ENCODE measurements at regions not wholly inside any gene's neighbourhood (a gene's known extent, or its start where the extent isn't known, plus 50 kb on each side); places are given as distances from the start of the nearest gene placed in this dataset.
"Not testable (repeated sequence)": the region's sequence is repeated elsewhere in the genome, so short reads cannot be mapped to it uniquely, and the experiment has no call there.

DNA sequence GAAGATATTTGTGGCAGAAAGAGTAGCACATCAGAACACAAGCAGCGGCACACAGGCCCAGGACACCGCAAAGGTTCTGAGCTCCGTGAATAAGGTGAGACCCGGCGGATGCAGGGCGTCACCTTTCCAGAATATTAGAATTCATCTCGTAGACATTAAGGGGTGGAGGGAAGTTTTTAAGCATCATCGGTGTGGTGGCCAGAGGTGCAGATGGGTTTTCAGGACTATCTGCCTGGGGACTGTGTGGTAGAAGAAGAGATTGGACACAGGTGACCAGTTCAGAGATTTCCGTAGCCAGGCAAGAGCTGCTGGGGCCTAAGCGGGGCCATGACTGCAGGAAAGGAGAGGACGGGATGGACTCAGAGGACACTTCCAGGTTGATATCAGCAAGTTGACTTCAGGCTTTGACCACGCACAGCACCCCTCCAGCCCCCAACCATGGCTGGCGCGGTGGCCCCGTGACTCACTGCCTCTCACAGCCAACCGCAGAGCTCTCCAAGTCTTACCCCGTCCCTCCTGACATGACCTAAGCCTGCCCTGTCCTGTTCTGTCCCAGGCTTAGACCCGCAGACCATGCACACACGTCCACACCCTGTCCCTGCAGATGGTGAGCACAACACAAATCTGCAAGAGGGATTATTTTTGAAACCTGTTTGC is 97.2 kb downstream of the OAT start:
- ATAC-seq (replicated peaks) (no peak), DNase-seq (no peak)
- Mint-ChIP-seq H3K4me3 (no peak overlapping the region), H3K27me3 (peaks cover 29 to 45% of the 10 kb centered on the region in 2 donors), H3K4me1 (ENCODE audit: low read depth in 2 of 2) (peaks cover 0 to 2% of the 10 kb centered on the region in 2 donors), H3K9me3 (no peaks in the 10 kb centered on the region), H3K36me3 (ENCODE audit: insufficient read depth) (no peaks in the 10 kb centered on the region), H3K27ac (no peak overlapping the region)

- peaks cover 31 to 43% of the 10 kb centered on the region in 2 donors for H3K27me3 Mint-ChIP-seq
- no peaks in the 10 kb centered on the region for H3K9me3 Mint-ChIP-seq
- no peaks in the 10 kb centered on the region for H3K36me3 Mint-ChIP-seq (ENCODE audit: insufficient read depth)
- ATAC-seq (replicated peaks) (no peak), DNase-seq (no peak)
- peaks cover 0 to 2% of the 10 kb centered on the region in 2 donors for H3K4me1 Mint-ChIP-seq (ENCODE audit: low read depth in 2 of 2)
- H3K4me3 Mint-ChIP-seq = no peak overlapping the region
- H3K27ac Mint-ChIP-seq = no peak overlapping the region
Observed at GRCh38 chr10:124320778-124321432, 97.8 kb downstream of the OAT start.

DNA sequence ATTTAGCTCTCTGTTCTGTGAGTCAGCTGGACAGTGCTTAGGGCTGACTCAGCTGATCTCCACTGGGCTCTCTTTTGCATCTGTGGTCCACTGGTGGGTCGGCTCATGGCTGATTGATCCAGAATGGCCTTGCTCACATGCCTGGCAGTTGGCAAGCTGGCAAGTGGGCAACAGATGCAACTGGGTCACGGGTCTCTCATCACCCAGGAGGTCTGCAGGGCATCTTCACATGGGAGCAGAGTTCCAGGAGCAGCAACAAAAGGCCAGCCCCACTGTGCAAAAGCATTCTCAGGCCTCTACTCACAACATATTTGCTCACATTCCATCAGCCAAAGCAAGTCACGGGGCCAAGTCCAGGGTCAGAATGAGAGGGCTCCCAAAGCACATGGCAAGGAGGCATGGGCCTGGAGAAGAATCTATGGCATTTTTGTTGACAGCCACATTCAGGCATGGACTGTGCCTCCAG is 98.8 kb downstream of the OAT start:
- ATAC-seq (replicated peaks) (no peak), DNase-seq (no peak)
- Mint-ChIP-seq H3K4me3 (no peak overlapping the region), H3K27ac (no peak overlapping the region), H3K9me3 (no peaks in the 10 kb centered on the region), H3K27me3 (peaks cover 30 to 41% of the 10 kb centered on the region in 2 donors), H3K36me3 (ENCODE audit: insufficient read depth) (no peaks in the 10 kb centered on the region), H3K4me1 (ENCODE audit: low read depth in 2 of 2) (no peaks in the 10 kb centered on the region)

DNA sequence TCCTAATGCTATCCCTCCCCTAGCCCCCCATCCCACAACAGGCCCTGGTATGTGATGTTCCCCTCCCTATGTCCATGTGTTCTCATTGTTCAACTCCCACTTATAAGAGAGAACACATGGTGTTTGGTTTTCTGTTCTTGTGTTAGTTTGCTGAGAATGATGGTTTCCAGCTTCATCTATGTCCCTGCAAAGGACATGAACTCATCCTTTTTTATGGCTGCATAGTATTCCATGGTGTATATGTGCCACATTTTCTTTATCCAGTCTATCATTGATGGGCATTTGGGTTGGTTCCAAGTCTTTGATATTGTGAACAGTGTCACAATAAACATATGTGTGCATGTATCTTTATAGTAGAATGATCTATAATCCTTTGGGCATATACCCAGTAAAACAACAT is 99.2 kb downstream of the OAT start:
- H3K27me3 Mint-ChIP-seq = peaks cover 30 to 41% of the 10 kb centered on the region in 2 donors
- H3K4me3 Mint-ChIP-seq; DNase-seq; H3K27ac Mint-ChIP-seq; ATAC-seq (replicated peaks); H3K4me1 Mint-ChIP-seq (ENCODE audit: low read depth in 2 of 2); H3K36me3 Mint-ChIP-seq (ENCODE audit: insufficient read depth); H3K9me3 Mint-ChIP-seq: not testable (repeated sequence)

- ATAC-seq (replicated peaks) (no peak), DNase-seq (no peak)
- Mint-ChIP-seq H3K4me1 (ENCODE audit: low read depth in 2 of 2) (no peaks in the 10 kb centered on the region), H3K4me3 (no peak overlapping the region), H3K27ac (no peak overlapping the region), H3K36me3 (ENCODE audit: insufficient read depth) (no peaks in the 10 kb centered on the region), H3K27me3 (peaks cover 27 to 35% of the 10 kb centered on the region in 2 donors), H3K9me3 (no peaks in the 10 kb centered on the region)
Observed at GRCh38 chr10:124318811-124319210, 99.9 kb downstream of the OAT start.

DNA sequence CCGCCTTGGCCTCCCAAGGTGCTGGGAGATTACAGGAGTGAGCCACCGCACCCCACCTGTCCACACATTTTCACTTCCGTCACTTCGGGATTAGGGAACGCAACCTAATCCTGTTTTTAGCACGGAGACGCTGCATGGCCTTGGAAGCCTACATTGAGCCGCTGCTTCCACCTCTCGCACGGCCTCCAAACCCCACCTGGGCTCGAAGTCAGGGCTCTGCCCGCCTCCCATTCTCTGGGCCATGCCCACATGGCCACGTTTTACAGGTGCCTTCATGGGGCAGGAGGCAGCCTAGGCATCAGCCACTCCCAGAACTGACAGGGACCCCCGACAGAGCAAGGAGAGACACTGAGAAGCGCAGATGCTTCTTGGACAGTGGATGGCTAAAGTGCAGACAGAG is 100.6 kb downstream of the OAT start:
- DNase-seq (no peak), ATAC-seq (replicated peaks) (no peak)
- no peak overlapping the region for H3K4me3 Mint-ChIP-seq
- H3K36me3 Mint-ChIP-seq (ENCODE audit: insufficient read depth) = no peaks in the 10 kb centered on the region
- no peaks in the 10 kb centered on the region for H3K4me1 Mint-ChIP-seq (ENCODE audit: low read depth in 2 of 2)
- H3K9me3 Mint-ChIP-seq = no peaks in the 10 kb centered on the region
- peaks cover 20 to 28% of the 10 kb centered on the region in 2 donors for H3K27me3 Mint-ChIP-seq
- H3K27ac Mint-ChIP-seq = no peak overlapping the region

- Mint-ChIP-seq H3K4me3 (no peak overlapping the region), H3K4me1 (ENCODE audit: low read depth in 2 of 2) (no peaks in the 10 kb centered on the region), H3K36me3 (ENCODE audit: insufficient read depth) (no peaks in the 10 kb centered on the region), H3K27me3 (peaks cover 10 to 11% of the 10 kb centered on the region in 2 donors), H3K27ac (no peak overlapping the region), H3K9me3 (no peaks in the 10 kb centered on the region)
- ATAC-seq (replicated peaks) = no peak
- no peak for DNase-seq
Observed at GRCh38 chr10:124316326-124316725, 102.4 kb downstream of the OAT start.

GRCh38 chr10:124315591-124316270 is 103.0 kb downstream of the OAT start:
- Mint-ChIP-seq H3K4me1 (ENCODE audit: low read depth in 2 of 2) (no peaks in the 10 kb centered on the region), H3K27me3 (peaks cover 10 to 11% of the 10 kb centered on the region in 2 donors), H3K4me3 (no peak overlapping the region), H3K9me3 (no peaks in the 10 kb centered on the region), H3K36me3 (ENCODE audit: insufficient read depth) (no peaks in the 10 kb centered on the region), H3K27ac (no peak overlapping the region)
- no peak for DNase-seq
- ATAC-seq (replicated peaks) = no peak

DNA sequence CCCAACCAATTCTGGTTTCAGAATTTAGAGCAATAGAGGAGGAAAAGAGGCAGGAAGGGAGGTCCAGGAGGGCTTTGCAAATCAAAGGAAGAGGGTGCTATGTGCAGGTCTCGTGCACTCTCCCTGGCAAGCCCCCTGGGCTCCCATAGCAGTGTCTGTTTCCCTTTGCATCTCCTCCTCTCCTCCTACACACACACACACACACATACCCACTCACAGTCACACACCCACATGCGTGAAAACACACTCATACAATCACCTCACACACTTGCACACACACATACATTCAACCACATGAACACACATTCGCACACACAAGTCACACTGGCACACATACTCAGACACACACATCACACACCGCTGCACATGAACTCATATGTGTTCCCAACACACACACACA is 105.3 kb downstream of the OAT start:
- ATAC-seq (replicated peaks) (no peak), DNase-seq (no peak)
- Mint-ChIP-seq H3K27me3 (peaks cover 10 to 11% of the 10 kb centered on the region in 2 donors), H3K9me3 (no peaks in the 10 kb centered on the region), H3K27ac (no peak overlapping the region), H3K36me3 (ENCODE audit: insufficient read depth) (no peaks in the 10 kb centered on the region), H3K4me3 (no peak overlapping the region), H3K4me1 (ENCODE audit: low read depth in 2 of 2) (no peaks in the 10 kb centered on the region)

DNA sequence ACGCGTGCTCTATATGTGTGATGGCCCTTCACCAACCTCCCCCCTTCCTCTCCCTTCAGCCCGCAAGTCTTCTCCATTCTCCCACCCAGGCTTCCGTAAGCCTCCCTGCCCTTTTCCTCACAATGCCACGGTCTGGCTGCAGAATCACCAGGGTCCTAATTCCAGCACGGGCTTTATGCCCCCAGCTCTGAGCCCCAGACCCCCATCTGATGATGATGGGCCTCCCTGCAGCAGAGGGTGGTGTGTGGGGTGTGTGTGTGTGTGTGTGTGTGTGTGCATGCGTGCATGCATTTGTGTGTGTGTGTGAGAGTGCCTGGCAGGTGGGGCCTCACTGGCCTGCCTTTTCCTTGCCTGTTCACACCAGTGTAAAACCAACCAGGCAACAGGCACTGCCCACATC is 109.9 kb downstream of the OAT start:
- Mint-ChIP-seq H3K9me3 (no peaks in the 10 kb centered on the region), H3K36me3 (ENCODE audit: insufficient read depth) (no peaks in the 10 kb centered on the region), H3K27me3 (no peaks in the 10 kb centered on the region)

GRCh38 chr10:124308056-124308645 is 110.6 kb downstream of the OAT start:
- Mint-ChIP-seq H3K4me1 (ENCODE audit: low read depth in 2 of 2) (no peaks in the 10 kb centered on the region), H3K36me3 (ENCODE audit: insufficient read depth) (no peaks in the 10 kb centered on the region), H3K9me3 (no peaks in the 10 kb centered on the region), H3K27me3 (no peaks in the 10 kb centered on the region), H3K27ac (no peak overlapping the region), H3K4me3 (no peak overlapping the region)
- ATAC-seq (replicated peaks) (no peak), DNase-seq (no peak)

More for the DNA sequence above, 109.9 kb downstream of the OAT start:
- Mint-ChIP-seq H3K4me1 (ENCODE audit: low read depth in 2 of 2) (no peaks in the 10 kb centered on the region), H3K27ac (no peak overlapping the region), H3K4me3 (no peak overlapping the region)
- ATAC-seq (replicated peaks) (no peak), DNase-seq (no peak)

DNA sequence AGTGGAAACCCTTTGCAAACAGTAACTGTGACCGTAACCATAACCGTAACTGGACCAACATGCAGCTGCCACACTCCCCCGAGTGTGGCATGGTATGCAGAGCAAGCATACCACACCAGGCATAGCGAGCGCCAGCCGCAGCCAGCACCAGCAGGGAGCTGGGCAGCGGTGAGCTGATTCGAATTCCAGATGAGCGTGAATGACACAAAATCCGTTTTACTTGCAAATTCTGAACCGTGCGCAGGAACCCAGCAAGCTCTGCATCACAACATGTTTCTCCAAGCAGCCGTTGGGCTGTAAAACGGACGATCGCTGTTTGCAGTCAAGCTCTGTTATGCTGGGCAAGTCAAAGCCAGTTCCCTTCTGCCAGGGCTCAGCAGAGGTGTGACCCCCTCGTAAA is 111.1 kb downstream of the OAT start:
- ATAC-seq (replicated peaks) (no peak), DNase-seq (no peak)
- Mint-ChIP-seq H3K27ac (no peak overlapping the region), H3K36me3 (ENCODE audit: insufficient read depth) (no peaks in the 10 kb centered on the region), H3K4me1 (ENCODE audit: low read depth in 2 of 2) (no peaks in the 10 kb centered on the region), H3K4me3 (no peak overlapping the region), H3K27me3 (no peaks in the 10 kb centered on the region), H3K9me3 (no peaks in the 10 kb centered on the region)

GRCh38 chr10:124306922-124307371 is 111.8 kb downstream of the OAT start:
- no peak overlapping the region for H3K4me3 Mint-ChIP-seq
- ATAC-seq (replicated peaks) = no peak

More at GRCh38 chr10:124306922-124307371, 111.8 kb downstream of the OAT start:
- Mint-ChIP-seq H3K9me3 (no peaks in the 10 kb centered on the region), H3K4me1 (ENCODE audit: low read depth in 2 of 2) (no peaks in the 10 kb centered on the region), H3K27ac (no peak overlapping the region), H3K36me3 (ENCODE audit: insufficient read depth) (no peaks in the 10 kb centered on the region), H3K27me3 (no peaks in the 10 kb centered on the region)
- no peak for DNase-seq

Measured in effector memory CD8-positive, alpha-beta T cell (primary cell).